ENCODE measurements at regions not wholly inside any gene's neighbourhood (a gene's known extent, or its start where the extent isn't known, plus 50 kb on each side); places are given as distances from the start of the nearest gene placed in this dataset.

- TF ChIP-seq, protein P1, sequence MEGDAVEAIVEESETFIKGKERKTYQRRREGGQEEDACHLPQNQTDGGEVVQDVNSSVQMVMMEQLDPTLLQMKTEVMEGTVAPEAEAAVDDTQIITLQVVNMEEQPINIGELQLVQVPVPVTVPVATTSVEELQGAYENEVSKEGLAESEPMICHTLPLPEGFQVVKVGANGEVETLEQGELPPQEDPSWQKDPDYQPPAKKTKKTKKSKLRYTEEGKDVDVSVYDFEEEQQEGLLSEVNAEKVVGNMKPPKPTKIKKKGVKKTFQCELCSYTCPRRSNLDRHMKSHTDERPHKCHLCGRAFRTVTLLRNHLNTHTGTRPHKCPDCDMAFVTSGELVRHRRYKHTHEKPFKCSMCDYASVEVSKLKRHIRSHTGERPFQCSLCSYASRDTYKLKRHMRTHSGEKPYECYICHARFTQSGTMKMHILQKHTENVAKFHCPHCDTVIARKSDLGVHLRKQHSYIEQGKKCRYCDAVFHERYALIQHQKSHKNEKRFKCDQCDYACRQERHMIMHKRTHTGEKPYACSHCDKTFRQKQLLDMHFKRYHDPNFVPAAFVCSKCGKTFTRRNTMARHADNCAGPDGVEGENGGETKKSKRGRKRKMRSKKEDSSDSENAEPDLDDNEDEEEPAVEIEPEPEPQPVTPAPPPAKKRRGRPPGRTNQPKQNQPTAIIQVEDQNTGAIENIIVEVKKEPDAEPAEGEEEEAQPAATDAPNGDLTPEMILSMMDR (IDR thresholded peaks at IDR 0.05), result no peak
- TF ChIP-seq POLR2A (IDR thresholded peaks at IDR 0.05), result no peak
These were observed 430.9 kb upstream of the ADGRL2 start for GRCh38 chr1:81369833-81370232.

Measured in prostate gland (tissue), 2 donors.